Endothelial cell of umbilical vein (primary cell): ENCODE measurements at regions not wholly inside any gene's neighbourhood (a gene's known extent, or its start where the extent isn't known, plus 50 kb on each side); places are given as distances from the start of the nearest gene placed in this dataset.
"Not testable (repeated sequence)": the region's sequence is repeated elsewhere in the genome, so short reads cannot be mapped to it uniquely, and the experiment has no call there.

Experiments
- BruUV-seq: library from RNA; stranded (reverse); fragments of 400-500 nt; replicated peaks from 2 replicates; lab custom pipeline; 2021; lab: Mats Ljungman, UMichigan
- CTCF ChIA-PET: fragments of 300-600, 350-600 bp; sonication (Branson Sonifier 250); formaldehyde crosslinking; loops from one replicate; lab custom pipeline; 2021; ENCODE audit warnings: antibody characterized with exemption, inconsistent platforms; lab: Charles Lee
- POLR2A ChIA-PET: fragments of 300-600, 350-600 bp; sonication (Branson Sonifier 250); formaldehyde crosslinking; loops from one replicate; lab custom pipeline; 2021; ENCODE audit warnings: antibody characterized with exemption, inconsistent platforms; lab: Charles Lee
- DNase-seq: peaks from one replicate; pipeline ENCODE4 v3.0.0-alpha.2; 2011; ENCODE audit warnings: low read depth, low spot score
- FAIRE-seq: peaks from 2 replicates; lab custom pipeline; 2011; peaks lifted over from hg19 to GRCh38; lab: Jason Lieb, UNC
- H2AFZ ChIP-seq: 2 replicates; pipeline ENCODE4 v1.6.0; 2012; ENCODE audit warnings: low read depth, low read length, control low read depth, inconsistent platforms
- H3K27ac ChIP-seq: 2 replicates; pipeline ENCODE4 v1.5.1; 2011; ENCODE audit warnings: low read depth, mild to moderate bottlenecking, control low read depth, low read length, moderate library complexity; ENCODE audit not compliant: insufficient read depth
- H3K27me3 ChIP-seq, 2 experiments: 2 replicates each; pipeline versions ENCODE4 v1.6.0 to v1.6.1; 2011; ENCODE audit warnings: low read length in 2 of 2, mixed read lengths in 1 of 2; ENCODE audit not compliant: control insufficient read depth in 2 of 2, insufficient read depth in 2 of 2
- H3K36me3 ChIP-seq, 2 experiments: 2 replicates in 1 of 2; 3 replicates in 1 of 2; pipeline ENCODE4 v1.5.1; 2011; ENCODE audit warnings: low read length in 2 of 2, mild to moderate bottlenecking in 1 of 2, moderate library complexity in 1 of 2; ENCODE audit not compliant: control insufficient read depth in 2 of 2, insufficient read depth in 2 of 2; ENCODE audit errors: extremely low read depth in 1 of 2
- H3K4me1 ChIP-seq: 3 replicates; pipeline ENCODE4 v1.5.1; 2011; ENCODE audit warnings: mild to moderate bottlenecking, low read length; ENCODE audit not compliant: control insufficient read depth, insufficient read depth; ENCODE audit errors: extremely low read depth
- H3K4me2 ChIP-seq: 2 replicates; pipeline ENCODE4 v1.6.1; 2011; ENCODE audit warnings: low read length, control low read depth, mixed read lengths; ENCODE audit not compliant: insufficient read depth
- H3K4me3 ChIP-seq, 3 experiments: fragments of 200-600 bp in 1 of 3; sonication (generic), shearing (Covaris generic) in 1 of 3; replicated peaks in 1 of 3; 2 replicates each; pipeline ENCODE4 v1.5.1; 2011 to 2016; ENCODE audit warnings: control low read depth in 3 of 3, low read length in 3 of 3, mild to moderate bottlenecking in 2 of 3, inconsistent platforms in 1 of 3, low read depth in 1 of 3, moderate library complexity in 1 of 3; ENCODE audit not compliant: insufficient read depth in 1 of 3
- H3K79me2 ChIP-seq: 2 replicates; pipeline ENCODE4 v1.6.0; 2012; ENCODE audit warnings: low read length, inconsistent platforms; ENCODE audit not compliant: control insufficient read depth, insufficient read depth
- H3K9ac ChIP-seq: replicated peaks from 2 replicates; pipeline ENCODE3; 2011; ENCODE audit warnings: low read length, control low read depth; ENCODE audit not compliant: insufficient read depth; ENCODE audit errors: extremely low read depth
- H3K9me1 ChIP-seq: replicated peaks from 3 replicates; pipeline ENCODE4 v1.6.0; 2011; ENCODE audit warnings: mild to moderate bottlenecking, low read length; ENCODE audit not compliant: control insufficient read depth, insufficient read depth; ENCODE audit errors: extremely low read depth
- H3K9me3 ChIP-seq: replicated peaks from 2 replicates; pipeline ENCODE4 v1.5.1; 2012; ENCODE audit warnings: low read length, inconsistent platforms; ENCODE audit not compliant: control insufficient read depth, insufficient read depth
- H4K20me1 ChIP-seq: replicated peaks from 2 replicates; pipeline ENCODE3; 2011; ENCODE audit warnings: mild to moderate bottlenecking, low read length; ENCODE audit not compliant: control insufficient read depth, insufficient read depth; ENCODE audit errors: extremely low read depth
- CTCF ChIP-seq, 2 donors: IDR thresholded peaks; 1 replicate in 1 of 2; 2 replicates in 1 of 2; pipeline ENCODE4 v1.5.1; 2011; ENCODE audit warnings: low read length in 2 of 2, mild to moderate bottlenecking in 2 of 2, moderate library complexity in 2 of 2, control low read depth in 1 of 2, inconsistent platforms in 1 of 2, low read depth in 1 of 2; ENCODE audit not compliant: insufficient read depth in 1 of 2; ENCODE audit errors: extremely low read depth in 1 of 2
- EZH2 ChIP-seq: IDR thresholded peaks from 2 replicates; pipeline ENCODE4 v1.6.1; 2012; ENCODE audit warnings: borderline replicate concordance, low read depth, mild to moderate bottlenecking, moderate library complexity, low read length, inconsistent platforms; ENCODE audit not compliant: severe bottlenecking
- FOS ChIP-seq: IDR thresholded peaks from 2 replicates; pipeline ENCODE4 v1.6.1; 2011; ENCODE audit warnings: mild to moderate bottlenecking, low read length, moderate library complexity, borderline replicate concordance; ENCODE audit not compliant: insufficient read depth
- GATA2 ChIP-seq: IDR thresholded peaks from 2 replicates; pipeline ENCODE4 v1.7.0; 2011; ENCODE audit warnings: low read depth, mild to moderate bottlenecking, moderate library complexity, mixed read lengths, low read length; ENCODE audit not compliant: insufficient read length, insufficient read depth
- JUN ChIP-seq: IDR thresholded peaks from 2 replicates; pipeline ENCODE4 v1.6.1; 2011; ENCODE audit warnings: borderline replicate concordance, low read depth; ENCODE audit not compliant: insufficient read length, insufficient read depth
- MAX ChIP-seq: IDR thresholded peaks from 2 replicates; pipeline ENCODE4 v1.6.1; 2011; ENCODE audit not compliant: insufficient read depth, insufficient read length
- MYC ChIP-seq: IDR thresholded peaks from one replicate; pipeline ENCODE4 v1.6.1; 2011; ENCODE audit warnings: mild to moderate bottlenecking, low read depth, low read length
- POLR2A ChIP-seq: IDR thresholded peaks from 2 replicates; pipeline ENCODE4 v1.6.1; 2012; ENCODE audit warnings: low read depth, mild to moderate bottlenecking, control low read depth, low read length
- POLR2AphosphoS5 ChIP-seq: IDR thresholded peaks from 2 replicates; pipeline ENCODE4 v1.6.1; 2012; ENCODE audit warnings: low read depth, mild to moderate bottlenecking, control low read depth, low read length, moderate library complexity; ENCODE audit not compliant: insufficient read depth
- dilution Hi-C: fragments of 300-500 bp; cut with MboI; formaldehyde crosslinking; loops from one replicate; pipeline ENCODE4 v1.15.0; 2019; ENCODE audit warnings: low sequenced_read_pairs; ENCODE audit not compliant: extremely low pct_ligation_motif_present
- intact Hi-C: fragments of 100-400 bp; cut with micrococcal nuclease; formaldehyde crosslinking; loops from one replicate; pipeline ENCODE4 v1.10.0; 2022

GRCh38 chr13:46472384-46472783 lies 80.6 kb upstream of the LRCH1 start:
- Histone ChIP-seq H3K27me3 (no peaks in the 10 kb centered on the region), H3K9me3 (no peaks in the 10 kb centered on the region), H3K4me3 (no peak overlapping the region), H3K9me1 (no peaks in the 10 kb centered on the region), H3K79me2 (no peaks in the 10 kb centered on the region), H3K9ac (no peak overlapping the region), H2AFZ (no peak overlapping the region), H3K36me3 (no peaks in the 10 kb centered on the region), H3K4me1 (no peaks in the 10 kb centered on the region), H3K4me2 (no peak overlapping the region), H4K20me1 (no peaks in the 10 kb centered on the region), H3K27ac (no peak overlapping the region)
- intact Hi-C loops (no loop called here), dilution Hi-C loops (no loop called here)
- DNase-seq = no peak
- no peak for FAIRE-seq
- ChIA-PET CTCF (no interaction called here), POLR2A (no interaction called here)
- no TSS peak for BruUV-seq
- TF ChIP-seq POLR2AphosphoS5 = no peak
- no peak for TF ChIP-seq MAX
- no peak for TF ChIP-seq CTCF (IDR thresholded peaks at IDR 0.05; ENCODE audit: extremely low read depth in 1 of 2, insufficient read depth in 1 of 2, low read depth in 1 of 2, low read length in 2 of 2)
- no peak for TF ChIP-seq JUN
- TF ChIP-seq FOS = no peak
- TF ChIP-seq EZH2 = no peak
- no peak for TF ChIP-seq GATA2
- TF ChIP-seq POLR2A = no peak
- TF ChIP-seq MYC = no peak

- CTCF ChIA-PET, H3K36me3 ChIP-seq, H3K79me2 ChIP-seq, intact Hi-C loops, H4K20me1 ChIP-seq, H3K4me3 ChIP-seq, H3K27ac ChIP-seq, POLR2A ChIA-PET, BruUV-seq, H3K4me2 ChIP-seq, H3K4me1 ChIP-seq, H2AFZ ChIP-seq, H3K27me3 ChIP-seq, dilution Hi-C loops, H3K9me1 ChIP-seq, H3K9me3 ChIP-seq, DNase-seq, H3K9ac ChIP-seq: not testable (repeated sequence)
- FAIRE-seq = peak; percentile 8
These were observed 82.6 kb upstream of the RUBCNL start for GRCh38 chr13:46469699-46470098.
